ENCODE measurements at regions not wholly inside any gene's neighbourhood (a gene's known extent, or its start where the extent isn't known, plus 50 kb on each side); places are given as distances from the start of the nearest gene placed in this dataset.

DNA sequence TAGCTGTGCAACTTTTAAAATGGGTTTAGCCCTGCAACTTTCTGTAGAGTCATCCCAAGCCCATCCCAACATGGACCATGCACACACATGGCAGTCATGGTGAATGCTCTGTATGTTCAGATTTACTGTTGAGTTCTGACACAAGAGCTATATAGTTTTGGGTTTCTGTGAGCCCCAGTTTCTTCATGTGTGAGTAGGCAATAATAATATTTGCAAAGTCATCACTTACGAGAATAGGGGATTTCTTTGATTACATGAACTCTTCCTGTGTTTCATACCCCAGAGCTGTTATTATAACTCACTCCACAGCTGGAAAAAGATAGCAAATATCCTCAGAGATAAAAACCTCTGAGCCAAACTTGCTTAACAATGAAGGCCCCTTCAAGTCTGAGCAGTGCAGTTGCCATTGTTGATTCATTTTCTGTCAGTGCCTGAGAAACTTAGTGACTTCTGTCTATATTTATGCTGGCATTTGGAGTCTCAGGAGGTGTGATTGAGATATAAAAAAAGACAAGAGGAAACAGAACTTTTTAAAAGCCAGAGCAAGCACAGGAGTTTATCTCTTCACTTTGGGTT, 767.9 kb upstream of the API5 start:
- Mint-ChIP-seq H3K4me3 (no peak overlapping the region), H3K4me1 (no peaks in the 10 kb centered on the region), H3K27me3 (no peaks in the 10 kb centered on the region), H3K27ac (no peak overlapping the region), H3K36me3 (no peaks in the 10 kb centered on the region), H3K9me3 (peaks cover 0 to 12% (median 8%) of the 10 kb centered on the region in 8 donors)
- no peak for DNase-seq
- ChIA-PET CTCF (ENCODE audit: partially characterized antibody) (no interaction called here), POLR2A (ENCODE audit: partially characterized antibody) (no interaction called here)
- intact Hi-C loops (cut with micrococcal nuclease), result no loop called here
- H3K9me3 ChIP-seq (ENCODE audit: control insufficient read depth in 1 of 2, low read length in 2 of 2), result no peaks in the 10 kb centered on the region
- H3K4me1 ChIP-seq (ENCODE audit: insufficient read depth, low read length), result no peaks in the 10 kb centered on the region
- no peaks in the 10 kb centered on the region for H3K27me3 ChIP-seq (ENCODE audit: insufficient read depth, low read length)
- no peak overlapping the region for H3K27ac ChIP-seq (ENCODE audit: low read depth, low read length)
- no peak overlapping the region for H3K4me3 ChIP-seq (ENCODE audit: low read length in 2 of 2)
- H3K36me3 ChIP-seq (ENCODE audit: insufficient read depth, low read length), result no peaks in the 10 kb centered on the region

- no peaks in the 10 kb centered on the region for H3K4me1 ChIP-seq (ENCODE audit: insufficient read depth, low read length)
- intact Hi-C loops (cut with micrococcal nuclease), result no loop called here
- POLR2A ChIA-PET (ENCODE audit: partially characterized antibody), result no interaction called here
- no peak for DNase-seq
- H3K27me3 ChIP-seq (ENCODE audit: insufficient read depth, low read length), result no peaks in the 10 kb centered on the region
- no peaks in the 10 kb centered on the region for H3K9me3 ChIP-seq (ENCODE audit: control insufficient read depth in 1 of 2, low read length in 2 of 2)
- no peaks in the 10 kb centered on the region for H3K27me3 Mint-ChIP-seq
- no peak overlapping the region for H3K4me3 ChIP-seq (ENCODE audit: low read length in 2 of 2)
- CTCF ChIA-PET (ENCODE audit: partially characterized antibody), result no interaction called here
- no peaks in the 10 kb centered on the region for H3K4me1 Mint-ChIP-seq
- no peak overlapping the region for H3K27ac ChIP-seq (ENCODE audit: low read depth, low read length)
- H3K4me3 Mint-ChIP-seq, result no peak overlapping the region
- no peaks in the 10 kb centered on the region for H3K36me3 ChIP-seq (ENCODE audit: insufficient read depth, low read length)
- no peaks in the 10 kb centered on the region for H3K36me3 Mint-ChIP-seq
- H3K27ac Mint-ChIP-seq, result no peak overlapping the region
- peaks cover 0 to 12% (median 7%) of the 10 kb centered on the region in 8 donors for H3K9me3 Mint-ChIP-seq
Observed at GRCh38 chr11:42544726-42545125, 767.1 kb upstream of the API5 start.

DNA sequence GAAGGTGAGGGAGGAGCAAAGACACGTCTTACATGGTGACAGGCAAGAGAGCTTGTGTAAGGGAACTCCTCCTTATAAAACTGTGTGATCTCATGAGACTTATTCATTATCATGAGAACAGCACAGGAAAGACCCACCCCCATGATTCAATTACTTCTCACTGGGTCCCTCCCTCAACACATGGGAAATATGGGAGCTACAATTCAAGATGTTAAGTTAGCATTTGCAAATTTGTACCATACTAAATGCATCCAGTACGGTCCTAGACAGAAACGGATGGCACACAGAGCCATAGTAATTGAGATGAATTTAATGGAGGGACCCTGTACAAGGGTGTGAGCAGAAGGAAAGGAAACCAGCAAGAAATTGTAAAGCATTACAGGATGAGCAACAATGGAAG, 765.8 kb upstream of the API5 start:
- intact Hi-C loops (cut with micrococcal nuclease), result no loop called here
- no peaks in the 10 kb centered on the region for H3K27me3 ChIP-seq (ENCODE audit: insufficient read depth, low read length)
- DNase-seq, result no peak
- POLR2A ChIA-PET (ENCODE audit: partially characterized antibody), result no interaction called here
- H3K27me3 Mint-ChIP-seq, result no peaks in the 10 kb centered on the region
- CTCF ChIA-PET (ENCODE audit: partially characterized antibody), result no interaction called here
- no peak overlapping the region for H3K27ac ChIP-seq (ENCODE audit: low read depth, low read length)
- no peak overlapping the region for H3K4me3 ChIP-seq (ENCODE audit: low read length in 2 of 2)
- H3K9me3 ChIP-seq (ENCODE audit: control insufficient read depth in 1 of 2, low read length in 2 of 2), result no peaks in the 10 kb centered on the region
- no peaks in the 10 kb centered on the region for H3K4me1 ChIP-seq (ENCODE audit: insufficient read depth, low read length)
- H3K9me3 Mint-ChIP-seq, result peaks cover 0 to 11% (median 7%) of the 10 kb centered on the region in 8 donors
- no peaks in the 10 kb centered on the region for H3K36me3 ChIP-seq (ENCODE audit: insufficient read depth, low read length)
- H3K36me3 Mint-ChIP-seq, result no peaks in the 10 kb centered on the region
- no peaks in the 10 kb centered on the region for H3K4me1 Mint-ChIP-seq
- H3K4me3 Mint-ChIP-seq, result no peak overlapping the region
- no peak overlapping the region for H3K27ac Mint-ChIP-seq

DNA sequence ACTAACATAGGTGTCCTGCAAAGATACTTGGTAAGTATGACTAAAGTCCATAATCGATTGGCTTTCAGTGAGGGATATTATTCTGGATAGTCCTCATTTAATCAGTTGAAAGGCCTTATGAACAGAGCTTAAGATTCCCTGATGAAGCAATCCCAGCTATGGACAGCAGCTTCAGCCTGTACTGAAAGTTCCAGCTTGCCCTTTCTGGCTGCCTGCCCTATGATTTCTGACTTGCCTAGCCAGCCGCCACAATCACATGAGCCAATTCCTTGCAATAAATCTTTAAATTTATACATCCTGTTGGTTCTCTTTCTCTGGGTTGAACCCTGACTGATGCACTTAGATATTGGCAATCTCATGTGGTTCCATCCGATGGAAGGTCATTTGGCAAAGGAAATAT, 759.0 kb upstream of the API5 start:
- Histone ChIP-seq H3K27ac (ENCODE audit: low read depth, low read length) (no peak overlapping the region), H3K36me3 (ENCODE audit: insufficient read depth, low read length) (no peaks in the 10 kb centered on the region), H3K4me1 (ENCODE audit: insufficient read depth, low read length) (no peaks in the 10 kb centered on the region), H3K9me3 (ENCODE audit: control insufficient read depth in 1 of 2, low read length in 2 of 2) (no peaks in the 10 kb centered on the region), H3K27me3 (ENCODE audit: insufficient read depth, low read length) (no peaks in the 10 kb centered on the region), H3K4me3 (ENCODE audit: low read length in 2 of 2) (no peak overlapping the region)
- CTCF ChIA-PET (ENCODE audit: partially characterized antibody), result no interaction called here
- H3K27me3 Mint-ChIP-seq, result no peaks in the 10 kb centered on the region
- DNase-seq, result no peak
- H3K27ac Mint-ChIP-seq, result no peak overlapping the region
- intact Hi-C loops (cut with micrococcal nuclease), result no loop called here
- no peak overlapping the region for H3K4me3 Mint-ChIP-seq
- POLR2A ChIA-PET (ENCODE audit: partially characterized antibody), result no interaction called here
- H3K4me1 Mint-ChIP-seq, result no peaks in the 10 kb centered on the region
- no peaks in the 10 kb centered on the region for H3K36me3 Mint-ChIP-seq
- H3K9me3 Mint-ChIP-seq, result peaks cover 0 to 7% (median 3%) of the 10 kb centered on the region in 8 donors

GRCh38 chr11:42555190-42555589, 756.6 kb upstream of the API5 start:
- Mint-ChIP-seq H3K27ac (no peak overlapping the region), H3K9me3 (peaks cover 2 to 6% (median 3%) of the 10 kb centered on the region in 8 donors), H3K36me3 (no peaks in the 10 kb centered on the region), H3K4me3 (no peak overlapping the region), H3K27me3 (no peaks in the 10 kb centered on the region), H3K4me1 (no peaks in the 10 kb centered on the region)
- no peak for DNase-seq
- no peaks in the 10 kb centered on the region for H3K27me3 ChIP-seq (ENCODE audit: insufficient read depth, low read length)
- no peak overlapping the region for H3K4me3 ChIP-seq (ENCODE audit: low read length in 2 of 2)
- H3K36me3 ChIP-seq (ENCODE audit: insufficient read depth, low read length), result no peaks in the 10 kb centered on the region
- intact Hi-C loops (cut with micrococcal nuclease), result no loop called here
- no peaks in the 10 kb centered on the region for H3K4me1 ChIP-seq (ENCODE audit: insufficient read depth, low read length)
- H3K9me3 ChIP-seq (ENCODE audit: control insufficient read depth in 1 of 2, low read length in 2 of 2), result no peaks in the 10 kb centered on the region
- H3K27ac ChIP-seq (ENCODE audit: low read depth, low read length), result no peak overlapping the region
- POLR2A ChIA-PET (ENCODE audit: partially characterized antibody), result no interaction called here
- CTCF ChIA-PET (ENCODE audit: partially characterized antibody), result no interaction called here

DNA sequence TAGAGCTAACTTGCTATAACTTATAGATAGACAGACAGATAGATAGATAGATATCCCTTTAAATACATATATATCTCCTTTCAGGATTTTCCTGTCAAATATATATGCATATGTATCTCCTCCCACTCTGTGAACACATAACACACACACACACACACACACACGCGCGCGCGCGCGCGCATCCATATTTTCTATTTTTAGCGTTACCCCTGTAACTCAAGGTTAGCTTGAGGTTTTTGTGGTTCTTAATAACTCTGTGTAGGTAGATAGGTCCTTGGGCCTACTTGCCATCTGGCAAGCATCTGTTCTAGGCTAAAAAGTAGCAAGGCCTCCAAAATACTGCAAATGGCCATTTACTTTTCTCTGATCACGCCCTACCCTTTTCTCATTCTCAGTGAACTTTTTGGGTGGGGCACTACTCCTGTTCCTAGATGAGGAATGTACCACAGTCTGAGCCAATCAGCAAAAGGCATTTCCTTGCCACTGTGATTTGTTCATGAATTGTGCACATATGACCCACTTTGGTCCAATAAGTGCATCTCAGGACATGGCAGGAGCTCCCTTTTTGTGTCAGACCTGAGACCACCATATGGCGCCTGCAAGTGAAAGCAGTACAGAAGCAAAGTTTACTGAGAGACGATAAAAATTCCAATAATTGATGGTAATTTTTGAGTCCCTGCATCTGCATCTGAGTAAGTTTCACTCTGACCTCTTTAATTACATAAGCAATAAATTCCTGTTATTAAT, 740.5 kb upstream of the API5 start:
- H3K9me3 ChIP-seq (ENCODE audit: control insufficient read depth in 1 of 2, low read length in 2 of 2), result no peaks in the 10 kb centered on the region
- H3K27me3 ChIP-seq (ENCODE audit: insufficient read depth, low read length), result no peaks in the 10 kb centered on the region
- H3K27me3 Mint-ChIP-seq, result no peaks in the 10 kb centered on the region
- H3K4me3 Mint-ChIP-seq, result no peak overlapping the region
- H3K36me3 Mint-ChIP-seq, result no peaks in the 10 kb centered on the region
- no peak overlapping the region for H3K4me3 ChIP-seq (ENCODE audit: low read length in 2 of 2)
- no peaks in the 10 kb centered on the region for H3K4me1 ChIP-seq (ENCODE audit: insufficient read depth, low read length)
- H3K27ac ChIP-seq (ENCODE audit: low read depth, low read length), result no peak overlapping the region
- no peaks in the 10 kb centered on the region for H3K36me3 ChIP-seq (ENCODE audit: insufficient read depth, low read length)
- intact Hi-C loops (cut with micrococcal nuclease), result no loop called here
- ChIA-PET CTCF (ENCODE audit: partially characterized antibody) (no interaction called here), POLR2A (ENCODE audit: partially characterized antibody) (no interaction called here)
- no peak overlapping the region for H3K27ac Mint-ChIP-seq
- no peak for DNase-seq
- H3K9me3 Mint-ChIP-seq, result peaks cover 0 to 20% (median 12%) of the 10 kb centered on the region in 8 donors
- H3K4me1 Mint-ChIP-seq, result no peaks in the 10 kb centered on the region

DNA sequence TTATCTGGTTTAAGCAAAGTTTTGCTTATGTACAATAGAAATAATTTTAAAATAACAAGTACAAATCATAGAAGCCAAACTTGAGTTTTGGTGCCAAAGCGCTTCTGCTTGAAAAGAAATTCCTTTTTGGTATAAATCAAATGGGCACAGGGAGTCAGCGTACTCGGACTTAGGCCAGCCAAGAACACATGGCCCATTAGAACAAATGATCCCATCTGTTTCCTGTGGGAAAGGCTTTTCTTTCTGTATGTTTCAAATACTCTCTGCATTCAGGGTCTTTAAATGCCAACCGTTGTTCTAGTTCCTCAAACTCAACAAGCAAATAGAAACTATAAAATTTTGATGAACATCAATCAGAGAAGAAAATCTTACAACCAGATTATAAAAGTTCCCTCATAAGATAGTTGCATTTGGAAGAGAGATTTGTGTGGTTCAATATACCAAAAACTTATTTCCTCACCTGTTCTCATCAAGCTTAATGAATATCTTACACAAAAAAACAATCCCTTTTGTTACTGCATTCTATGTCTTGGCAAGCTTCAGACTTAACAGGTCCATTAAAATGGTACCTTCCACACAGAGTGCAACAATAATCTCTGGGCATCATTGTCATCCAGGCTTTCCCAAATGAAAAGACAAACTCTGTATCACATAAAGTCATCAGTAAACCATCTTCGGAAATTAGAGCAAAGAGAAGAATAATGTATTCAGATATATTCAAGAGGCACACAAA, 739.8 kb upstream of the API5 start:
- H3K27me3 ChIP-seq (ENCODE audit: insufficient read depth, low read length), result no peaks in the 10 kb centered on the region
- no peaks in the 10 kb centered on the region for H3K4me1 ChIP-seq (ENCODE audit: insufficient read depth, low read length)
- no peak overlapping the region for H3K4me3 ChIP-seq (ENCODE audit: low read length in 2 of 2)
- intact Hi-C loops (cut with micrococcal nuclease), result no loop called here
- no peak overlapping the region for H3K4me3 Mint-ChIP-seq
- no peaks in the 10 kb centered on the region for H3K27me3 Mint-ChIP-seq
- H3K27ac Mint-ChIP-seq, result no peak overlapping the region
- ChIA-PET POLR2A (ENCODE audit: partially characterized antibody) (no interaction called here), CTCF (ENCODE audit: partially characterized antibody) (no interaction called here)
- H3K36me3 Mint-ChIP-seq, result no peaks in the 10 kb centered on the region
- H3K36me3 ChIP-seq (ENCODE audit: insufficient read depth, low read length), result no peaks in the 10 kb centered on the region
- no peaks in the 10 kb centered on the region for H3K9me3 ChIP-seq (ENCODE audit: control insufficient read depth in 1 of 2, low read length in 2 of 2)
- DNase-seq, result no peak
- no peak overlapping the region for H3K27ac ChIP-seq (ENCODE audit: low read depth, low read length)
- peaks cover 0 to 15% (median 9%) of the 10 kb centered on the region in 8 donors for H3K9me3 Mint-ChIP-seq
- H3K4me1 Mint-ChIP-seq, result no peaks in the 10 kb centered on the region
